Fibroblast of mammary gland (primary cell): ENCODE measurements at regions not wholly inside any gene's neighbourhood (a gene's known extent, or its start where the extent isn't known, plus 50 kb on each side); places are given as distances from the start of the nearest gene placed in this dataset.

ENCODE experiments used
- DNase-seq: peaks from one replicate; pipeline ENCODE4 v3.0.0-alpha.2; 2010; ENCODE audit warnings: low read depth
- H3K4me3 ChIP-seq: 2 replicates; pipeline ENCODE4 v1.5.1; 2011; ENCODE audit warnings: low read depth, mild to moderate bottlenecking, low read length, moderate library complexity; ENCODE audit not compliant: control insufficient read depth
- TF ChIP-seq, protein P1 (sequence below): conservative IDR thresholded peaks from 2 replicates; pipeline ENCODE4 v1.5.1; 2011; ENCODE audit warnings: low read depth, low read length, inconsistent platforms; ENCODE audit not compliant: control insufficient read depth, insufficient read depth

DNA sequence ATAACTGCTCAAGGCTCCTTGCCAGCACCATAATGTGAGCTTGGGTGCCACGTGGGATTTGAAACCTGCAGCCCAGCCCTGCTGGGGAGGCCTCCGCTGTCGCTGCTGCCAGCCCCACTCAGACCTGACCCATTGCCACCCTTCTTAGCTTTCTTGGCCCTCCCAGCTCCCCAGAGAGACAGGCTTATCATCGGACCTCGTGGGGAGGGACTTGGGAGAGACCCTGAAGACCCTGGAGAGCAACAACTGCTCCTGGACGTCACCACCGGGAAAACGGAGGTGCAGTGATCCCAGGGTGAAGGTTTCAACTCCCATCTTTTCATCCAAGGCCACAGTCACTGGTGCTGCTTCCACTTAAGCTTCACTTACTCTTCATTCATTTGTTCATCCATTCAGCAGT is 596.1 kb downstream of the PTPRU start:
- no peak overlapping the region for H3K4me3 ChIP-seq
- DNase-seq, result no peak
- TF ChIP-seq, protein P1, sequence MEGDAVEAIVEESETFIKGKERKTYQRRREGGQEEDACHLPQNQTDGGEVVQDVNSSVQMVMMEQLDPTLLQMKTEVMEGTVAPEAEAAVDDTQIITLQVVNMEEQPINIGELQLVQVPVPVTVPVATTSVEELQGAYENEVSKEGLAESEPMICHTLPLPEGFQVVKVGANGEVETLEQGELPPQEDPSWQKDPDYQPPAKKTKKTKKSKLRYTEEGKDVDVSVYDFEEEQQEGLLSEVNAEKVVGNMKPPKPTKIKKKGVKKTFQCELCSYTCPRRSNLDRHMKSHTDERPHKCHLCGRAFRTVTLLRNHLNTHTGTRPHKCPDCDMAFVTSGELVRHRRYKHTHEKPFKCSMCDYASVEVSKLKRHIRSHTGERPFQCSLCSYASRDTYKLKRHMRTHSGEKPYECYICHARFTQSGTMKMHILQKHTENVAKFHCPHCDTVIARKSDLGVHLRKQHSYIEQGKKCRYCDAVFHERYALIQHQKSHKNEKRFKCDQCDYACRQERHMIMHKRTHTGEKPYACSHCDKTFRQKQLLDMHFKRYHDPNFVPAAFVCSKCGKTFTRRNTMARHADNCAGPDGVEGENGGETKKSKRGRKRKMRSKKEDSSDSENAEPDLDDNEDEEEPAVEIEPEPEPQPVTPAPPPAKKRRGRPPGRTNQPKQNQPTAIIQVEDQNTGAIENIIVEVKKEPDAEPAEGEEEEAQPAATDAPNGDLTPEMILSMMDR, result no peak

DNA sequence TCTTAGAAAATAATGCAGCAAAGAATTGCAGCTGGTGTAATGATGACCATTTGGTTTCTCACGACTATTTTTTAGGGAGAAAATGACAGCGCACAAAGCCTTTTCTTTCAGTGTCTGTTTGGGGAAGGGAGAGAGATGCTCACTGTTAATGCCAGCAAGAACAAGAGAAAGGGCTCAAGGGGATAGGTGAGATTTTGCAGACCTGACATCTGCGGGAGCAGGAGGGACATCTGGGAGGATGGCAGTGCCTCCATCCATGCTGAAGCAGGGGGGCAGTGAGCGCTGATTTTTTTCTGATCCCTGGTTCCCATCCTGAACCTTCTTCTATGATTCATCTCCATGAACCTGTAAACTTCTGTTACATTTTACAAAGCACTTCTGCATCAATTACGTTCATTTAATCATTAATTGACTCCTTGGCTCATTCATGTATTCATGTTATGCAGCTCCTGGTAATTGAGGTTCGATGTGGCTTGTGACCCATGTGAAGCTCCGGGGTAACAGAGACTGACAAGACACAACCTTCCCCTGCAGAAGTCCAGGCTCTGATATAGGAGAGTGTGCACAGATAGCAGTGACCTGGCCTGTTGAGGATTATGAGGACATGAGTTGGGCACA is 595.3 kb downstream of the PTPRU start:
- H3K4me3 ChIP-seq, result no peak overlapping the region
- DNase-seq, result no peak
- TF ChIP-seq, protein P1, result no peak

DNA sequence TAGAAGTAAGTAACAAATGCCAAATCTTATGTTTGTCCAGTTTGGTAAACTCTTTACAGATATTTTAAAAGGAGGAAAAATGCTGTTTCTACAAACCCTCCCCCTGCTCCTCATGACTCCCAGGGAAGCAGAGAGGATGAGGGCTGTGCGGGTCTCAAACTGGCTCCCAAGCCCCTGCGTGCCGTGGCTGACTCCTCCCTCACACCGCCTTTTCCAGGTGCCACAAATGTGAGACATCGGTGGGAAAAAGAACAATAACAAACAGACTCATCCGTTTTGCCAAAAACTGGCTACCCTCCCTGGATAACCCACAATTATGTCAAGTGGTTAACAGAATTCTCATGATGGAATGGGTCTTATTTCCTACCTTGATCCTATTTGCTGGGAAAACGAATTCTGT is 594.6 kb downstream of the PTPRU start:
- TF ChIP-seq, protein P1, result no peak
- no peak for DNase-seq
- H3K4me3 ChIP-seq, result no peak overlapping the region

DNA sequence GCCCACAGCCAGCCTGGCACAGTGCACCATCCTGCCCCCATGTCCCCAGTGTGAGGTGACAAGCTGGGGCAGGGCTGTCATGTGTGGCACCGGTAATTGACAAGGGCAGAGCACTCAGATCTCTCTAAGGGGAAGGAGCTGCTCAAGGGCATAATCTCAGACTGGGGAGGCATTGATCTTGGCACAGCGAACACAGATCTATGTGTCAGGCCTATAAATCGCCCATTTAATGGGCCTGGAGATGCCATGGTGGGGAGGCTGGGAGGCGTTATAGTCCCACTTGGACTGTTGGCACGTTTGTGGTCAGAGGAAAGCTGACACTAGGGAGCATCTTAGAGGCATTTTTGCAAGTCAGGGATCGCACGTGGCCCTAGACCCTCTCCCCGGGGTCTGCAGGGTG is 594.1 kb downstream of the PTPRU start:
- no peak for DNase-seq
- TF ChIP-seq, protein P1, result no peak

DNA sequence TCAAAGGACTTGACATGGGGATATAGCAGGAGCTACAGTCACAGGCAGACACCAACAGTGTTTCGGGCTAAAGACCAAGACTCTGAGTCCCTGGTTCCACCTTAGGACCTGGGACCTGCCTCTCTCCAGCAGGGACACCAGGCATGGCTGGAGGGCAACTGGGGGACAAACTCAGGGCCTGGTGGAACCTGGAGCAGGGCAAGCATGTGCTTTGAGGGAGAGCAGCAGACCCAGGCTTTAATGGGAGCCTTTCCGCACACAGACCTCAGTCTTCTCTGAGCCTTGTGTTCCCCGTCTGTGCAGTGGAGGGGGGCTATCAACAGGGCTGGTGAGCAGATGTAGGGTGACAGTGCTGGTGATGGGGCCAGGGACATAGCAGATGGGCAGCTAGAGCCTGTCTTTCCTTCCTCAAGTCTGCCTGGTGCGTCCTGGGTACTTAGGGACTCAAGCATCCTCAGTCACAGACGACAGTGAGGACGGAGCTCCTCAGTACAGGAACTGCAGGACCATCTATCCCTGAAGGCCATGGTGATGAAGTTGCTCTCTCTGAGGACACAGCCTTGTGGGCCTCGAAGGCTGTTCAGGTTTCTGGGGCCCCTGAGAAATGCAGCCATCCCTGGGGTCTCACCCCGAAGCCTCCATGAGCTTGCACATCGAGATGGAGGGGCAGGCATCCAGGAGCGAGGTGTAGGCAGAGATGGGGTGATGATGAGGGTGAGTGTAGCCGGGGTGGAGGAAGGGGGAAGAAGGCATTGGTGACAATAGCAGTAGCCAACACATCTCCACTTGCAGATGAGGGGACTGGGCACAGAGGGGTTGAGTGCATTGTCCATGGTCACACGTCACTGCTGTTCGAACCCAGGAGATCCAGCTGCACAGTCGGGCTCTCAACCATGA is 593.4 kb downstream of the PTPRU start:
- H3K4me3 ChIP-seq, result no peak overlapping the region
- TF ChIP-seq, protein P1, result no peak
- no peak for DNase-seq

More for the DNA sequence above, 594.1 kb downstream of the PTPRU start:
- H3K4me3 ChIP-seq, result no peak overlapping the region

GRCh38 chr1:29828526-29829447 is 592.5 kb downstream of the PTPRU start:
- TF ChIP-seq, protein P1, result no peak
- no peak for DNase-seq
- H3K4me3 ChIP-seq, result no peak overlapping the region
